ENCODE measurements at regions not wholly inside any gene's neighbourhood (a gene's known extent, or its start where the extent isn't known, plus 50 kb on each side); places are given as distances from the start of the nearest gene placed in this dataset.
"Not testable (repeated sequence)": the region's sequence is repeated elsewhere in the genome, so short reads cannot be mapped to it uniquely, and the experiment has no call there.

DNA sequence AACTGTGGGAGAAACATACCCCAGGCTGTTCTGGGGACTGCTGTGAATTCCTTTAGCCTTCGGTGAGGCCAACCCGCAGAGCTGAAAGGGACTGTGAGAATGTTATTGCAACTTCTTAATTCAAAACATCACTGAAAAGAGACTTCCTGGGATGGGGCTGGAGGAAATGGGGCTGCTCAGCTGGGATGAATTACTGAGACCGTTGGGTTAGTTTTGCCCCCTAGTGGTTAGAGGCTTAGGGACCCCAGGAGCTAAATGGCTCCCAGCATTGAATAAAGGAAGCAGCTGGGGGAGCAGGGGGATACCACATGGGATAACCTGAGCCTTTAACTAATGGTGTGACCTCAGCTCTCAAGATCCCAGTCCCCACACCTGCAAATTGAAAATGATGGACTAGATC lies 941.1 kb upstream of the FANCL start:
- DNase-seq (ENCODE audit: low read depth), result peak; percentile 58

DNA sequence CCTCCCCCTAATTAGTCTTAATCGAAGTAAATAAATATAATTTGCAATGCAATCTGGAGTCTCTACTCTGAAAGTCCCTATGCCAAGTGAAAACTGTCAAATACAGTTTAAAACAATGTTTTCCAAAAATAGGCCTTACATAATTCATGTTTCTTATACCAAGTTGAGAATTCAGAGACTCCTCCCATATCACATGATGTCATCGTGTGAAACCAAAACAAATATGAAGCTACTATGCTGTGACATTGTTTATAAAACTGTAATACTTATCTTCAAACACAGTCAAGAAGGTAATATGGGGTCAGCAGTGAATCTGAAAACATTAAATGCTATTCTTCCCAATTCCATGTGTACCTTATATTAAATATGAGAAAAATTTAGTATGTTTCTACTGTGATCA lies 940.2 kb upstream of the FANCL start:
- DNase-seq (ENCODE audit: low read depth), result no peak

- DNase-seq (ENCODE audit: low read depth), result no peak
Observed at GRCh38 chr2:59180621-59181020, 939.5 kb upstream of the FANCL start.

- no peak for DNase-seq (ENCODE audit: low read depth)
Observed at GRCh38 chr2:59180111-59180510, 939.0 kb upstream of the FANCL start.

- no peak for DNase-seq (ENCODE audit: low read depth)
Observed at GRCh38 chr2:59177748-59178147, 936.6 kb upstream of the FANCL start.

DNA sequence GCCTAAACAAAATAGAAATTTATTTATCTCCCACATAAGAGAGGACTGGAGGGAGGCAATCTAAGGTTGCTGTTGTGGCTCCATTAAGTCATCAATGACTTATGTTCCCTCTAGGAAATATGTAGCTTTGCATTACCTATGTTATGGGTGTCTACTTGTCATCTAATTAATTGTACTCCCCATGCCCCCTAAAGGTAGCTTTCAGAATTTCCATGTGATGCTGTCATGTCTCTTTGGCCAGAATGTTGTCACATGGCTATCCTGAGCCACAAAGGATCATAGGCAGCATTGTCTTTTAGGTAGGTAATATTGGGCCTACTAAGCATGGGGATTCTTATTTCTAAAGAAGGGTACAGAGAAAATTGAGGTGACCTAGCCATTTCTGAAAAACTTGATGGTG lies 935.6 kb upstream of the FANCL start:
- no peak for DNase-seq (ENCODE audit: low read depth)

- no peak for DNase-seq (ENCODE audit: low read depth)
Observed at GRCh38 chr2:59174536-59175243, 933.6 kb upstream of the FANCL start.

DNA sequence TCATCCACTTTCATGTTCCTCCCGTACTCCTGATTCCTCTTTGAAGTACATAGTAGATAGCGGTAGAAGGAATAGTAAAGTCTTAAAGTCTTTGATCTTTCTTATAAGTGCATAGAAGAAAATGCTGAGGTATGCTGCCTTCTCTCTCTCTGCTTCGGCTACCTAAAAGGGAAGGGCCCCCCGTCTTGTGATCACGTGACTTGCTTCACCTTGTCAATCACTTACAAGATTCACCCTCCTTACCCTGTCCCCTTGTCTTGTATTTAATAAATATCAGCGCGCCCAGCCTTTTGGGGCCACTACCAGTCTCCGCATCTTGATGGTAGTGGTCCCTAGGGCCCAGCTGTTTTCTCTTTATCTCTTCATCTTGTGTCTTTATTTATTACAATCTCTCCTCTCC lies 932.2 kb upstream of the FANCL start:
- no peak for DNase-seq (ENCODE audit: low read depth)

DNA sequence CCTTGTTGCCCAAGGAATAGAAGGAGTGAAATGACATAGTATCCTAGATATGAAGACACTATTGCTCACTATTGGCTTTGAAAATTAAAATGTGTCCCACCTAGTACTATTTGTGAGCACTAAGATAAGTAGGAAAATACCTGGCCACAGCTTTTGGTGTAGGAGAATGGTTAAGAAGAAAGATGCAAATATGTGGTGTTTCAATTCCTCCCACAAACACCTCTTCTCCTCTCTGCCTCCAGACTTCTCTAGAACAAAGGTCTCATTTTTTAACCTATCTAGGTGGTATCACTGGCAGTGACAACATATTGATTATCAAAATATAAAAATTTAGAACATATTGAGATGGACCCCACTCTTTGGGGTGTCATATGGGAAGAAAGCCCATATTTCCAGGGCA lies 929.9 kb upstream of the FANCL start:
- DNase-seq (ENCODE audit: low read depth), result no peak

DNA sequence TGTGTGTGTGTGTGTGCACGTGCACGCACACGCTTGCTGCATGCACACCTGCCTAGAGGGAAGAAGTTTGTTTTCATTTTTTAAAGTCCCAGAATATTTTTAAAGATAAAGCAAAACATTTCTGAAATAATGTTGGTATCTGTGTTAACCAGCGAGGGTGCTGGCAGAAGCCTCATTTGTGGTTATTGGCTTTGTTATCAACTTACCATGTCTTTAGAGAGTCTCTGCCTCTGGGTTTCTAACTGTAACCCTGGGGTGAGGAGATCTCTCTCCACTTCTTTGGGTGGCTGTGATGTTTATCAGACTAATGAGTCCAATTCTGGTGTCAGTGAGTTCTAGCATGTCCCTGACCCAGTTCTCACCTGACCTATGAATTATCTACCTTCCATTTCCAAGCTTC lies 927.6 kb upstream of the FANCL start:
- no peak for DNase-seq (ENCODE audit: low read depth)

- no peak for DNase-seq (ENCODE audit: low read depth)
Observed at GRCh38 chr2:59167514-59167913, 926.4 kb upstream of the FANCL start.

DNA sequence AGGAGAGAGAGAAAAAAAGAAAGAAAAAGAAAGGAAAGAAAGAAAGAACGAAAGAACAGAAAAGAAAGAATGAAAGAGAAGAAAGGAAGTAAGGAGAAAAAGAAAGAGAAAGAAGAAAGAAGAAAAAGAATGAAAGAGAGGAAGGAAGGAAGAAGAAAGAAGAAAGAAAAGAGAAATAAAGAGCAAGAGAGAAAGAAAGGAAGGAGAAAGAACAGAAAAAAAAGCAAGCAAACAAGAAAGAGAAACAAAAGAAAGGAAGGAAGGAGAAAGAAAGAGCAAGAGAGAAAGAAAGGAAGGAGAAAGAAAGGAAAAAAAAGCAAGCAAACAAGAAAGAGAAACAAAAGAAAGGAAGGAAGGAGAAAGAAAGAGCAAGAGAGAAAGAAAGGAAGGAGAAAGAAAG lies 916.8 kb upstream of the FANCL start:
- not testable (repeated sequence) for DNase-seq (ENCODE audit: low read depth)

DNA sequence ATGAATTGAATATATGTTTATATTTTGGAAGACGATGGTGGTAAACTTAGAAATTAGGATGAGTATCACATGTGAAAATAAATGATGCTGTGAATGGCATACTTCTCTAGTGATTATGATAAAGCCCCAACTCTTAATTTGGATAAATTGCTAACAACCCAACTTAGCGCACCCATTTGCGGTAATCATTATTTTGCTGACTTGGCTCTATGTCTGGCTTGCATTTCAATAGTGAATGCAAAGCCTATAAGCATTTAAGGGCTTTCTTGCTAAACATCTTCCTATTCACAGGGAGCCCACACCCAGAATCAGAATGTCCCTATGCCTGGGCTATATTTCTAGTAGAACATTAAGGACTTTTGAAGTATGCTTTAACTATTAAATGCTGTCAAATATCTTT lies 910.7 kb upstream of the FANCL start:
- no peak for DNase-seq (ENCODE audit: low read depth)

DNA sequence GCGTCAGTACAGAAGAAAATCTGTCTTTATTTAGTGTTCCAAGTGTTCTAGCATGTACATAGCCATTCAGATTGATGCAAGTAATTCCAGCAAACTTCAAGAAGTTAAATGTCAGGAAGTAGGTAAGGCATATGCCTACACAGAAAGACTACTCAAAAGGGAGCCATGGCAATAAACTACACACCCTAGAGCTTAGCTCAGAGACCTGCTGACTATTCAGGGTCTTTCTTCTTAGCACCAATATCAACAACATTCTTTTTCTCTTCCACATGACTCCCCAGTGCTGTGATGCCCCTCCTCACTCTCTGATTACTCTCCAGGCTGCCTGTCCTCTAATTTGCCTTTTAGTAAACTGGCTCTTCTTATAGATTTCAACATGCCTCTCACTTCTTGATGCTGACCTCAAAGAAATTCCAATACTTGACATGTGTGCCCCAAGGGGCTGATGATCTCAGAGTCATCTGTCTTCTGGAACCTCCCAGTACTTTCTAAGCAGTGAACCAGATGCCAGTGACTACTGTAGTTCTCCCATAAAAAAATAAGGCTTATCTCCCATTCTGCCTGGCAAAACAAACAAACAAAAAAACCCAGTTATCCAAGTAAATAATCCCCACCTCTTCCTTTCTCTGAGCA lies 909.2 kb upstream of the FANCL start:
- peak; percentile 32 for DNase-seq (ENCODE audit: low read depth)

GRCh38 chr2:59149271-59149670 lies 908.1 kb upstream of the FANCL start:
- DNase-seq (ENCODE audit: low read depth), result no peak

DNA sequence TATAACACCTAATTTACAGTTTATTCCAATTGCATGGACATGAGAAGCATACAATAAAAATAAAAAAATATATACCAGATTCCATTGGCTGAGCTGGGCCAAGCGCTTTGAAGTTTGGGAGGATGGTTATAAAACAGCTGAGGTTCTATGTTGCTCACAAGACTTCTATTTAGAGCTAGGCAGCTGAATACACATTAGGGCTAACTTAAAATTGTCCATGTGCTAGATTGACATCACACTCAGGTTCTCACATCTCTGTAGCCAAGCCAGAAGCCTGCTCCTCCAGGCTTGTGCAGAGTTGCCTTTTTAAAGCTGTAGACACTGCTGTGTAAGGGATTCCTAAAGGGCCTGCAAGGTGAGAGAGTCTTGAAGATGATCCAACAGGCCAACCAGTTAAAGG lies 871.1 kb upstream of the FANCL start:
- DNase-seq (ENCODE audit: low read depth), result no peak

- DNase-seq (ENCODE audit: low read depth), result no peak
Observed at GRCh38 chr2:59096973-59097372, 855.8 kb upstream of the FANCL start.

- peak; percentile 48 for DNase-seq (ENCODE audit: low read depth)
Observed at GRCh38 chr2:59093571-59093970, 852.4 kb upstream of the FANCL start.

GRCh38 chr2:59084326-59084725 lies 843.2 kb upstream of the FANCL start:
- DNase-seq (ENCODE audit: low read depth), result no peak

DNA sequence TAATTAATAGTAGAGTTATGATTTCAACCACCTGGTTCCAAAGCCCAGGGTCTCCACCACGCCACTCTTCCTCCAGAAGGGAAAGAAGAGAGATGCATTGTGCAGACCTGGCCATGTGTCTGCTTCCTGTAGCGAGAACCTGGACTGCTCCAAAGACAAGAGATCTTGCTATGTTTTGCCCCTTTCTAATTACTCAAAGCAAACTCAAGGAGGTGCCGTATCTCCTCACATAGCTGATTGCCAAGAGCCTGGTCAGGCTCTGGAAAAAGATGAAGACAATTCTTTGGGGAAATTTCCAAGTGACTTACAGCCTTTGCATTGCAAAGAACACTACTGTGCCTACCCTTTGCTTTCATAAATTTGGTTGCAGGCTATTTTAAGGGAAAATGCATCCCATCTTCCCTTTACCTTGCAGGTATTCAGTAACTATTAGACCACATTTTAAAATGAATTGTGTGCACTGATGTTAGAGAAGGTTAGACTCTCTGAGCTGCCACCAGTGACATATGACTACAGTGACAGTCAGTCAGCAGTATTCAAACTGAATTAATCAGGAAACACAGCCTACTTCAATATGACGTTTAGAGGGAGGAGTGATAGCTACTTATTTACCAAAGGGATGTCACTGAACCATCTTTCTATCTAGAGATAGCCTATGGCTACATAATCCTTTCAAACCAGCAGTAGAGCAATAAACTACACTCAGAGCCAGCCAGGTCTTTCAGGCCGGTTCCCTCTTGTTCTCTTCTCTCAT lies 842.1 kb upstream of the FANCL start:
- no peak for DNase-seq (ENCODE audit: low read depth)

GRCh38 chr2:59082657-59083056 lies 841.5 kb upstream of the FANCL start:
- no peak for DNase-seq (ENCODE audit: low read depth)

DNA sequence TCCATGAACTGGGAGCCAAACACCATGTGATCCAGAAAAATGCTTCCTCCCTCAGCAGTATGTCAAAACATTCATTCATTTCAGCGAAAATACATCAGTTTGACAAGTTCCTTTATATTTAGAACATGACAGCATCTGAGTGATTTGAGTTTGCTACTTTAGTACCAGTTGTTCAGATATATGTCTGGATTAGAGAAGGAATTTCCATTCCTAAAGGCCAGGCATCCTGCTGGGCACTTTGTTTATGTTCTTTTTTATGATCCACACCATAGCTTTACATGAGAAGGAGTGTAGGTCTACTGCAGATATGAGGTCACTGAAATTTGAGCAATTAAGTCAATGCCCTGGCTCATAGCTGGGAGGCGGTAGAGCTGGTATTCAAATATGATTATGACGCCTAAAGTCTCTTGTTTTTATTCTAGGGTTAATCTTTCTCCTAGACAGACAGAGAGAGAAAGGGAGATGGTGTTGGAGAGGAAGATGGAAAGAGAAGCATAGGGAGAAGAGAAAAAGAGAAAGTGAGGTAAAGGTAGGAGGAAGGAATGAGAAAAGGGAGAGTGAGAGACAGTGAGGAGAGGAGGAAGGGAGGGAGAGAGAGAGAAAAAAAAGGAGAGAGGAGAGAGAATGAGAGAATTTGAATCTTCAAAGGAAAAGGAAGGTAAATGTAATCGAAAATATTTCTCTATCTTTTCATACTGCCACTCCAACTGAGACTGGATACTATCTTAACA lies 839.5 kb upstream of the FANCL start:
- DNase-seq (ENCODE audit: low read depth), result peak; percentile 14
